HG02884 (cell line): ENCODE measurements at regions not wholly inside any gene's neighbourhood (a gene's known extent, or its start where the extent isn't known, plus 50 kb on each side); places are given as distances from the start of the nearest gene placed in this dataset.
"Not testable (repeated sequence)": the region's sequence is repeated elsewhere in the genome, so short reads cannot be mapped to it uniquely, and the experiment has no call there.

Source experiments
- ATAC-seq: cut with Tn5 transposase; IDR thresholded peaks from one replicate; pipeline ENCODE4 v1.9.1; 2021; ENCODE audit warnings: mild to moderate bottlenecking, moderate library complexity; ENCODE audit not compliant: unreplicated experiment

GRCh38 chr18:55713707-55714106 lies 125.7 kb upstream of the TCF4 start:
- no peak for ATAC-seq

GRCh38 chr18:55706898-55707297 lies 118.9 kb upstream of the TCF4 start:
- no peak for ATAC-seq

GRCh38 chr18:55699233-55699765 lies 111.3 kb upstream of the TCF4 start:
- ATAC-seq, result no peak

DNA sequence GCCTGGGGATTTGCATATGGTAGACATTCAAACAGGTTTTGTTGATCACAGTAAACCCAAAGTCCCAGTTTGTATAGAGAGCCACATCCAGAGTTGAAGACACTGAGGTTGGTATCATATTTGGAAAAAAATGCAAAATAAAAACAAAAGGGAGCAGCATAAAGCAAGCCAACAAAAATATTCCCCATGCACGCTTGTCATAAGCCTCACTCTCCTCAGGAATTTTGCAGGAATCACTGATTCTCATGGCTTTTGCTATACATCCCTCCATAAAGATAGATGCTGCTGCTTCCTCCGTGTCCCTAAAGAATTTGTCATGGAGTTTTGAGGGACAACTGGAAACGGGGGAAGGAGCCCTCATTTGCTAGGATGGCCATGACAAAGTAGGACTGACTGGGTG lies 108.8 kb upstream of the TCF4 start:
- no peak for ATAC-seq

DNA sequence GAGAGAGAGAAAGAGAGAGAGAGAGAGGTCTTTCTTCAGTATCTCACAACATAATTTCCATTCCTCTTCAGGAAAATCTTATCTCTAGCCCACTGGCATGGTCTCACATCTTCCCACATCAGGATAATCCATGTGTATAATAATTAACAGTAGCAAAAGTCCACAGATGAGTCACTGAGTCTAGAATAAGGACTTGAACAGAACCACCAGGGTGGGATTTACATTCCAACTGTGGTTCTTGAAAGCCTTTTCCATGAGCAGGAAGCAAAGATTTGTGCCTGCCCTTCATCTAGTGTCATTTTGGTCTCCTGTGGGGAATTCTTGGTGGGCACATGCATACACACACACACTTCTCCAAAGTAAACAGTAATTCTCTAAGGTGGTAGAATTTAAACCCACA lies 107.1 kb upstream of the TCF4 start:
- ATAC-seq, result no peak

DNA sequence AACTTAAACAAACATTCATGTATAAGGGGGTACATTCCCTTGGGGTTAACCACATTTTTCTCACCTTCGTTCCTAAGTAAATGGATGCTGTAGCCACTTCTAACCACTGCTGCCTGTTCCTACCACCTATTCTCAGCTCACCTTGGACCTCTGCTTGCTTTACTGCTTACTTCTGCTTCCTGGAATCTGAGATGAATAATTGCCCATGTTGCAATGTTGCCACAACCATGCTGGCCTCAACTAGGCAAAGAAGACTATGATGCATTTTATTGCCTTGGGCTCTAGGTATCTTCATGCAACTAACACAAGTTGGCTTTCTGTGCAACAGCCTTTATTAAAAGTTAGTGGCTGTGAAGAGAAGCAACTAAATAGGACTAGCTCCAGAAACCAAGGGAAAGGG lies 106.3 kb upstream of the TCF4 start:
- ATAC-seq, result no peak

DNA sequence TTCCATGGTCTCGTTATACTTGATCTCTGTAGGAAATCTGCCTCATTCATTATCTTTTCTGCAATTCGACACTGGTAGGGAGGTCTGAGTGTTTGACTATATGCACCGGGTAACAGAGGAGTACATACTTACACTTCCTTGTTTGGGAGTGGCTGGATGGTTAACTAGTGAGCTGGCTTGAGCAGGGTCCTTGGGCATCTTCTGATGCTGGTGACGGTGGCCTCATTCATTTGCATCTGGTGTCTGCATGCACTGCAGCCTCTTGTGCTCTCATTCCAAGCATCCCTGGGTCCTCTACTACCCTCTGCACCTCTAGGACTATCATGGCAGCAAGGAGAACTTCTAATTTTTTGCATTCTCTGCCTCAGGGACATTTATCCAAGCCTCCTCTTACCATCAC lies 100.0 kb upstream of the TCF4 start:
- ATAC-seq, result no peak

DNA sequence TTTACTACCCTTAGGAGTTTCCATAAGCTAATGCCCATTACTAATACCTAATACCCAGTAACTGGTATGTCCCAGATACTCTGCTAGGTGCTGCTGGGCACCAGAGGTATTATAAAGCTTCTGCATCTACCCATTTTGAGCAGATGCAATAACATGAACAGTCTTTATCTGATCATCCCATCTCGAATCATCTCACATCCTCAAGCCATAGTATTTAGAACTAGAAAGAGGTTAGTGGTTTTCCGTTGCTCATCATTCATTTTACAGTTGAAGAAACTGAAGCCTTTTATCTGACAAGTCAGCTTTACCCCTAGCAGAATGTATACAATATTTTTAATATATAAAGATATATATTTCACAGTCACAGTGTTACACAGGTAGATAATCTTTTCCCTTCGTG lies 99.1 kb upstream of the TCF4 start:
- no peak for ATAC-seq

DNA sequence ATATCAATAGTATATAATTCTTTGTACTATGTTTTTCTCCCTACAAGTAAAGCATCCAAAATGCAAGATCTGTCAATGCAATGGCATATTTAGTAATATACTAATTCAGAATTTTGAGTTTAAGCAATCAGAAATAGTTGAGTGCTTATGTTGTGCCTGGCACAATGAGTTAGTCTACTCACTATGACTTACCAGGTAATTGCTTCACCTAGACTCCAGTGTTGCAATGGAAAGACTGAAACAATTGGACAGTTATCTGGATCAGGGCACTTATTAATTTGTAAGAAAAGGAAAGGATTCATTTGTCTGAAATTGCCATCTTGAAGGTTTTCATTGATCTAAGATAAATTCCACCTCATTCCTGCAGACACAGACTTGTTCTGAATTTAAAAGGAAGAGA lies 97.6 kb upstream of the TCF4 start:
- no peak for ATAC-seq

- no peak for ATAC-seq
Measured at GRCh38 chr18:55672574-55673361, 84.8 kb upstream of the TCF4 start.

- no peak for ATAC-seq
Measured at GRCh38 chr18:55665506-55665905, 77.5 kb upstream of the TCF4 start.

- ATAC-seq, result not testable (repeated sequence)
Measured at GRCh38 chr18:55664758-55665400, 76.9 kb upstream of the TCF4 start.

DNA sequence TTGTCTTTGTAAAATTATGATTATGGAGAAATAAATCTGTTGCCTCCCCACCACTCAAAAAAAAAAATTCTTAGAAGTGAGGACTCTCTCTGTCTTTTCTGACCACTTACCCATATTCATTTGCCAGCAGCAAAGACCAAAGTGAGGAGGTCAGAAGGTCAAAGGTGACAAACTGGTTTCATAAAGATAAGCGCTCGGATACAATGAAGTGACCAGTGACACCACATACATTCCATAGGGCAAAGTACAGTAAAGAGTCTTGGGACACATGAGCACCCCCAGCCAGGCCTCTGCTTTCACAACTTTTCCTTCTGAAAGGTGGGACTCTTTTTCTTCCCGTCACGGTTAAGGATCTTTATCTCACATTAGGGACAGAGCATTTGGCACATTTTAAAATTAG lies 75.9 kb upstream of the TCF4 start:
- no peak for ATAC-seq

GRCh38 chr18:55658598-55658997 lies 70.6 kb upstream of the TCF4 start:
- no peak for ATAC-seq

DNA sequence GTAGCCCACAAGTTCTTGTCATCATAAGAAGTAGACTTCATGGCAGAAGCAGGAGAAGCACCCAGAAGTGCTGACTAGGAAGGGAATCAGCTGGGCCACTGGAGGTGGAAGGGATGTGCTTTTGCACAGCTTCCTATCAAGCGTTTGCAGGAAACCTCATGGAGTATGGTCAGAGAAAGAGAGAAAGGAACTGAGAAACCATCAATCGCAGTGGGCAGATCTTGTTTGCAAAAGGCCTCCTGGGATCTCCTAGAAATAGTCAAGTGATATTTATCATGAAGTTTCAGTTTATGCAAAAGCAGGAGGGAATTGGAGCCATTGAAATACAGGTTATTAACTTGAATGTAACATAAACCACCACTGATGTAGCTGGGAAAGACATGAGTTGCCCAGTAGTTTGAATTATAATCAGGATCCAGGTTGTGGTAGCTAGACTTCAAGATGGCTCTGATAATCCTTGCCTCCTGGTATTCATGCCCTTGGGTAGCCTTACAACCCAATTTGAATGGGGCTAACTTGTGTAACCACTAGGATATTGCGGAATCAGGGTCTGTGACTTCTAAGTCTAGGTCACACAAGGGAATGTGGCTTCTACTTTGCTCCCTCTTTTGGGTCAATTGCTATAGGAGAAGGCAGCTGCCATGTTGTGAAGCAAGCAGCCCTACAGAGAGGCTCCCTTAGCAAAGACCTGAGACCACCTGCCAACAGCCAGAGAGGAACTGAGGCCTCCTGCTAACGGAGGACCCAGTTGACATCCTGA lies 69.8 kb upstream of the TCF4 start:
- no peak for ATAC-seq

- ATAC-seq, result no peak
Measured at GRCh38 chr18:55654986-55655385, 67.0 kb upstream of the TCF4 start.

- no peak for ATAC-seq
Measured at GRCh38 chr18:55651236-55651635, 63.2 kb upstream of the TCF4 start.

DNA sequence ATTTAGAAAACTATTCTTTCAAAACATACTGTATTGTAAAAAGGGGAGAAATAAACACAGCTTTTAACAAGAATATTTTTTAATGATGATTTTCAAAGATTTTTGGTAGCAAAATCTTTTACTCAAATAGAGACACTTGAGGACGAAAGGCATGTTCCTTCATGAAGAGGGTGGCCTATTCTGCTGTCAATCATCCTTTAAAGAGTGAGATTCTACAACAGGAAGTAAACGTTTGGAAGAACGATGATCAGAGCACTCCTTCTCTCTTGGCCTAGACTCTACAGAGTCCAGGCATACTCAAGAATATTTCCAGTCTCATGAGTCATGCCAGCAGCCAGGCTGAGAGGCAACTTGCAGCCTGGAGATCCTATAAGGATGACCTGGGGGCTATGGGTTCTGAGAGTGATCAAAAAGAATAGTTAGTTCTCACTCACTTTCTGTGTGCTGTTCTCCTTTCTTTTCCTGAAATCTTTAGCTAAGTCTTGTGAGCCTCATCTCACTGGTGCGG lies 62.4 kb upstream of the TCF4 start:
- no peak for ATAC-seq

GRCh38 chr18:55647331-55647730 lies 59.3 kb upstream of the TCF4 start:
- no peak for ATAC-seq

DNA sequence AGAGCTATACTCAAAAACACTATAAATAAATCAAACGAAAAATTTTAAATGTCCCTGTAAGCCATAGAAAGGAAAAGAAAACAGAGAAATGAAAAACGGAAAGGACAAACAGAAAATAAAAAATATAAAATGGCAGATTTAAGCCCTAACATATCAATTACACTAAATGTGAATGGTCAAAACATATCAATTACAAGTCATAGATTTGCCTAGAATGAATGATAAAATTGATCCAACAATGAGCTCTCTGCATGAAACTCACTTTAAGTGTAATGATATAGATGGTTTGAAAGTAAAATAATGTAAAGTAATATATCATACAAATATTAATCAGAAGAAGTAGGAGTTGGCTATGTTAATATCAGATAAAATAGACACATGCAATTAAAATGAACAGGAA lies 54.2 kb upstream of the TCF4 start:
- no peak for ATAC-seq

- no peak for ATAC-seq
Measured at GRCh38 chr18:55641486-55641885, 53.5 kb upstream of the TCF4 start.
